SK-N-SH (cell line): ENCODE measurements at regions not wholly inside any gene's neighbourhood (a gene's known extent, or its start where the extent isn't known, plus 50 kb on each side); places are given as distances from the start of the nearest gene placed in this dataset.

Experiments
- CTCF ChIA-PET: fragments of 300-600, 350-600 bp; formaldehyde crosslinking; extraction: SDS; loops from one replicate; lab custom pipeline; 2021; lab: Yijun Ruan, JAX
- POLR2A ChIA-PET: fragments of 350-600 bp; sonication (Branson Sonifier 250); formaldehyde crosslinking; extraction: SDS; loops from one replicate; lab custom pipeline; 2020; ENCODE audit warnings: antibody characterized with exemption, inconsistent platforms; lab: Yijun Ruan, JAX
- DNase-seq: peaks from one replicate; pipeline ENCODE4 v3.0.0; 2012
- H2AFZ ChIP-seq: fragments of 200-600 bp; sonication (generic); 2 replicates; pipeline ENCODE4 v1.8.1; 2016; ENCODE audit warnings: antibody characterized with exemption, mild to moderate bottlenecking, low read depth
- H3F3A ChIP-seq: fragments of 200-600 bp; sonication (generic); replicated peaks from 2 replicates; pipeline ENCODE3; 2016; ENCODE audit warnings: antibody characterized with exemption, mild to moderate bottlenecking; ENCODE audit not compliant: insufficient read depth
- H3K27ac ChIP-seq, 2 experiments: fragments of 200-500 bp in 1 of 2; fragments of 200-600 bp in 1 of 2; sonication (Bioruptor generic) in 1 of 2; sonication (generic), shearing (Covaris generic) in 1 of 2; 2 replicates each; pipeline versions ENCODE4 v1.5.1 to v1.6.1; 2014 to 2016; ENCODE audit warnings: low read depth in 2 of 2, inconsistent platforms in 1 of 2, low read length in 1 of 2, mild to moderate bottlenecking in 1 of 2, mixed read lengths in 1 of 2
- H3K27me3 ChIP-seq: fragments of 200-600 bp; sonication (generic), shearing (Covaris generic); 2 replicates; pipeline ENCODE4 v1.6.1; 2016; ENCODE audit warnings: mixed run types; ENCODE audit not compliant: insufficient read depth
- H3K36me3 ChIP-seq, 2 experiments: fragments of 200-500 bp in 1 of 2; fragments of 200-600 bp in 1 of 2; sonication (Bioruptor generic) in 1 of 2; sonication (generic) in 1 of 2; replicated peaks in 1 of 2; 2 replicates each; pipeline versions ENCODE3 to v1.5.1; 2014 to 2016; ENCODE audit warnings: low read length in 1 of 2, mild to moderate bottlenecking in 1 of 2; ENCODE audit not compliant: insufficient read depth in 2 of 2, control insufficient read depth in 1 of 2
- H3K4me1 ChIP-seq, 2 experiments: fragments of 200-500 bp in 1 of 2; fragments of 200-600 bp in 1 of 2; sonication (Bioruptor generic) in 1 of 2; sonication (generic), shearing (Covaris generic) in 1 of 2; 2 replicates each; pipeline versions ENCODE4 v1.5.1 to v1.6.1; 2014 to 2016; ENCODE audit warnings: low read depth in 1 of 2, low read length in 1 of 2, mixed run types in 1 of 2; ENCODE audit not compliant: insufficient read depth in 2 of 2, control insufficient read depth in 1 of 2
- H3K4me2 ChIP-seq: fragments of 200-600 bp; sonication (generic), shearing (Covaris generic); 2 replicates; pipeline ENCODE4 v1.6.1; 2017; ENCODE audit warnings: mixed run types
- H3K4me3 ChIP-seq, 2 experiments: fragments of 200-500 bp in 1 of 2; fragments of 200-600 bp in 1 of 2; sonication (Bioruptor generic) in 1 of 2; sonication (generic), shearing (Covaris generic) in 1 of 2; 2 replicates each; pipeline versions ENCODE4 v1.5.1 to v1.8.1; 2014 to 2016; ENCODE audit warnings: low read depth in 2 of 2, inconsistent platforms in 1 of 2, low read length in 1 of 2, mild to moderate bottlenecking in 1 of 2, mixed read lengths in 1 of 2, moderate library complexity in 1 of 2
- H3K79me2 ChIP-seq: fragments of 200-600 bp; sonication (generic); 2 replicates; pipeline ENCODE4 v1.8.1; 2017; ENCODE audit warnings: mild to moderate bottlenecking; ENCODE audit not compliant: insufficient read depth
- H3K9ac ChIP-seq: fragments of 200-600 bp; sonication (generic); 2 replicates; pipeline ENCODE4 v1.6.1; 2017; ENCODE audit warnings: mixed run types
- H3K9me2 ChIP-seq: fragments of 200-600 bp; sonication (generic); 2 replicates; pipeline ENCODE4 v1.6.1; 2017; ENCODE audit warnings: mixed run types
- H3K9me3 ChIP-seq: fragments of 200-600 bp; sonication (generic); 2 replicates; pipeline ENCODE4 v1.6.1; 2017; ENCODE audit warnings: mixed run types, mild to moderate bottlenecking, moderate library complexity
- H4K20me1 ChIP-seq: fragments of 200-600 bp; sonication (generic); 2 replicates; pipeline ENCODE4 v1.6.1; 2017; ENCODE audit warnings: mild to moderate bottlenecking, mixed run types; ENCODE audit not compliant: insufficient read depth
- CHD2 ChIP-seq: fragments of 150-350 bp; IDR thresholded peaks from 2 replicates; pipeline ENCODE4 v1.6.1; 2018; ENCODE audit warnings: low read length; ENCODE audit not compliant: partially characterized antibody
- CTCF ChIP-seq: fragments of 200-600 bp; sonication (generic); IDR thresholded peaks from 2 replicates; pipeline ENCODE4 v1.6.1; 2017; ENCODE audit warnings: antibody characterized with exemption, mild to moderate bottlenecking, moderate library complexity
- ELF1 ChIP-seq: IDR thresholded peaks from 2 replicates; pipeline ENCODE4 v1.4.0; 2012
- FOSL2 ChIP-seq: IDR thresholded peaks from 2 replicates; pipeline ENCODE4 v1.4.0; 2012; ENCODE audit warnings: low read depth, mild to moderate bottlenecking, moderate library complexity, borderline replicate concordance
- FOXM1 ChIP-seq: IDR thresholded peaks from 2 replicates; pipeline ENCODE4 v1.4.0; 2012; ENCODE audit warnings: low read depth, mild to moderate bottlenecking
- GATA2 ChIP-seq: sonication (generic); formaldehyde crosslinking; IDR thresholded peaks from 2 replicates; pipeline ENCODE4 v1.5.0; 2020; ENCODE audit warnings: mild to moderate bottlenecking, missing genetic modification reagents
- MXI1 ChIP-seq: IDR thresholded peaks from 2 replicates; pipeline ENCODE4 v1.6.1; 2012; ENCODE audit warnings: mild to moderate bottlenecking, low read depth, low read length, improper control_type of control experiment
- NFIC ChIP-seq: IDR thresholded peaks from 2 replicates; pipeline ENCODE4 v1.4.0; 2012; ENCODE audit warnings: borderline replicate concordance
- NRF1 ChIP-seq: IDR thresholded peaks from 2 replicates; pipeline ENCODE4 v1.6.1; 2012; ENCODE audit warnings: low read depth, mild to moderate bottlenecking, low read length
- RAD21 ChIP-seq: IDR thresholded peaks from 2 replicates; pipeline ENCODE4 v1.6.1; 2012; ENCODE audit warnings: mild to moderate bottlenecking, low read length
- SMC3 ChIP-seq: IDR thresholded peaks from 2 replicates; pipeline ENCODE4 v1.6.1; 2012; ENCODE audit warnings: low read depth, low read length, improper control_type of control experiment
- TEAD4 ChIP-seq: IDR thresholded peaks from 2 replicates; pipeline ENCODE4 v1.4.0; 2012; ENCODE audit warnings: mild to moderate bottlenecking, borderline replicate concordance; ENCODE audit not compliant: insufficient read depth
- WGBS: methylation state at CpG from one replicate; pipeline ENCODE4 v1.1.6; 2017; ENCODE audit warnings: low lambda C conversion rate; 5-methylcytosine and 5-hydroxymethylcytosine counted together
- TF ChIP-seq, protein P1 (sequence below): IDR thresholded peaks from 2 replicates; pipeline ENCODE4 v1.4.0; 2012; ENCODE audit warnings: low read depth
- TF ChIP-seq, protein P2 (sequence below): IDR thresholded peaks from 2 replicates; pipeline ENCODE4 v1.6.1; 2012; ENCODE audit warnings: mild to moderate bottlenecking, low read depth, low read length, moderate library complexity

GRCh38 chr7:45359776-45360175 is 202.2 kb downstream of the RAMP3 start:
- Histone ChIP-seq H4K20me1 (no peaks in the 10 kb centered on the region), H3K27ac (no peak overlapping the region), H3K4me3 (no peak overlapping the region), H3K9ac (no peak overlapping the region), H3K9me2 (no peaks in the 10 kb centered on the region), H3K9me3 (no peaks in the 10 kb centered on the region), H3K4me2 (no peak overlapping the region), H3K79me2 (no peaks in the 10 kb centered on the region), H3F3A (no peaks in the 10 kb centered on the region), H3K36me3 (no peaks in the 10 kb centered on the region), H3K4me1 (peaks cover 0 to 22% of the 10 kb centered on the region in 2 experiments; a peak in 2 of 4 replicates), H3K27me3 (no peaks in the 10 kb centered on the region), H2AFZ (no peak overlapping the region)
- no peak for DNase-seq
- ChIA-PET CTCF (interaction anchor here (1.1 to 2.5 kb wide), 3 partner anchors 8 to 100 kb away, joined by 3 to 11 read pairs (median 4); no protein-coding TSS in a partner anchor), POLR2A (no interaction called here)
- 58% methylated on average over 4 of the region's 4 CpGs for WGBS
- no peak for TF ChIP-seq RAD21
- no peak for TF ChIP-seq FOXM1
- no peak for TF ChIP-seq SMC3
- no peak for TF ChIP-seq CHD2
- TF ChIP-seq CTCF, result no peak
- TF ChIP-seq, protein P1, sequence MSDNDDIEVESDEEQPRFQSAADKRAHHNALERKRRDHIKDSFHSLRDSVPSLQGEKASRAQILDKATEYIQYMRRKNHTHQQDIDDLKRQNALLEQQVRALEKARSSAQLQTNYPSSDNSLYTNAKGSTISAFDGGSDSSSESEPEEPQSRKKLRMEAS, result no peak
- no peak for TF ChIP-seq ELF1
- TF ChIP-seq FOSL2, result no peak
- TF ChIP-seq NRF1, result no peak
- TF ChIP-seq TEAD4, result no peak
- TF ChIP-seq, protein P2, sequence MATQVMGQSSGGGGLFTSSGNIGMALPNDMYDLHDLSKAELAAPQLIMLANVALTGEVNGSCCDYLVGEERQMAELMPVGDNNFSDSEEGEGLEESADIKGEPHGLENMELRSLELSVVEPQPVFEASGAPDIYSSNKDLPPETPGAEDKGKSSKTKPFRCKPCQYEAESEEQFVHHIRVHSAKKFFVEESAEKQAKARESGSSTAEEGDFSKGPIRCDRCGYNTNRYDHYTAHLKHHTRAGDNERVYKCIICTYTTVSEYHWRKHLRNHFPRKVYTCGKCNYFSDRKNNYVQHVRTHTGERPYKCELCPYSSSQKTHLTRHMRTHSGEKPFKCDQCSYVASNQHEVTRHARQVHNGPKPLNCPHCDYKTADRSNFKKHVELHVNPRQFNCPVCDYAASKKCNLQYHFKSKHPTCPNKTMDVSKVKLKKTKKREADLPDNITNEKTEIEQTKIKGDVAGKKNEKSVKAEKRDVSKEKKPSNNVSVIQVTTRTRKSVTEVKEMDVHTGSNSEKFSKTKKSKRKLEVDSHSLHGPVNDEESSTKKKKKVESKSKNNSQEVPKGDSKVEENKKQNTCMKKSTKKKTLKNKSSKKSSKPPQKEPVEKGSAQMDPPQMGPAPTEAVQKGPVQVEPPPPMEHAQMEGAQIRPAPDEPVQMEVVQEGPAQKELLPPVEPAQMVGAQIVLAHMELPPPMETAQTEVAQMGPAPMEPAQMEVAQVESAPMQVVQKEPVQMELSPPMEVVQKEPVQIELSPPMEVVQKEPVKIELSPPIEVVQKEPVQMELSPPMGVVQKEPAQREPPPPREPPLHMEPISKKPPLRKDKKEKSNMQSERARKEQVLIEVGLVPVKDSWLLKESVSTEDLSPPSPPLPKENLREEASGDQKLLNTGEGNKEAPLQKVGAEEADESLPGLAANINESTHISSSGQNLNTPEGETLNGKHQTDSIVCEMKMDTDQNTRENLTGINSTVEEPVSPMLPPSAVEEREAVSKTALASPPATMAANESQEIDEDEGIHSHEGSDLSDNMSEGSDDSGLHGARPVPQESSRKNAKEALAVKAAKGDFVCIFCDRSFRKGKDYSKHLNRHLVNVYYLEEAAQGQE, result no peak
- TF ChIP-seq MXI1, result no peak

- Histone ChIP-seq H3K27me3 (no peaks in the 10 kb centered on the region), H3K27ac (peak overlapping the region in 1 of 2 experiments; percentile 30; a peak in 1 of 4 replicates), H3K9me3 (no peaks in the 10 kb centered on the region), H3K4me2 (no peak overlapping the region), H3F3A (no peaks in the 10 kb centered on the region), H3K9me2 (no peaks in the 10 kb centered on the region), H3K79me2 (no peaks in the 10 kb centered on the region), H2AFZ (no peak overlapping the region), H3K9ac (no peak overlapping the region), H3K4me3 (no peak overlapping the region), H3K4me1 (peaks cover 0 to 31% of the 10 kb centered on the region in 2 experiments; a peak in 1 of 4 replicates), H4K20me1 (no peaks in the 10 kb centered on the region), H3K36me3 (no peaks in the 10 kb centered on the region)
- CTCF ChIA-PET, result interaction anchor here (0.9 kb wide), 1 partner anchor 28 kb away, joined by 4 read pairs; no protein-coding TSS in a partner anchor
- POLR2A ChIA-PET, result no interaction called here
- no peak for DNase-seq
- TF ChIP-seq GATA2 (peak; percentile 56), NRF1 (no peak), NFIC (no peak)
- WGBS, result 33% methylated on average over 7 of the region's 7 CpGs
Measured at GRCh38 chr7:45363669-45364068, 206.1 kb downstream of the RAMP3 start.
